ENCODE measurements at regions not wholly inside any gene's neighbourhood (a gene's known extent, or its start where the extent isn't known, plus 50 kb on each side); places are given as distances from the start of the nearest gene placed in this dataset.

DNA sequence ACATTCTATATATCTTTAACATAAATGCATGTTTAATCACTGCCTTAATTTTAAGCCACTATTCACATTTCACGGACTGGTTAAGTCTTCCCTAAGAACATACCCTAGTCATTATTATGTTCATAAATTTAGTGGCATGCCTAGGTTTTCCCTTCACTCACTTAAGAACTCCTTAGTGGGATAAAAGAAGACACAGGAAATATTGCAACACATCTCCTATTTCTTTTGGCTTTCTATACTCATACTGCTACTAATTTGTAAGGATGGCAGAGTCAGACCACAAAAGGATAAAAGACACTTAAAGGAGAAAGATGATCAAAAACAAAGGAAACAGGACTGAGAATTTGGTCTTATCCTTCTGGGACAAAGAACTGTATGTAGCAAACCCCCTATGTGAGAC is 951.4 kb downstream of the SORCS3 start:
- TF ChIP-seq CTCF (IDR thresholded peaks at IDR 0.05): no peak
- intact Hi-C loops (cut with DNase I): no loop called here
- no peak for FAIRE-seq

DNA sequence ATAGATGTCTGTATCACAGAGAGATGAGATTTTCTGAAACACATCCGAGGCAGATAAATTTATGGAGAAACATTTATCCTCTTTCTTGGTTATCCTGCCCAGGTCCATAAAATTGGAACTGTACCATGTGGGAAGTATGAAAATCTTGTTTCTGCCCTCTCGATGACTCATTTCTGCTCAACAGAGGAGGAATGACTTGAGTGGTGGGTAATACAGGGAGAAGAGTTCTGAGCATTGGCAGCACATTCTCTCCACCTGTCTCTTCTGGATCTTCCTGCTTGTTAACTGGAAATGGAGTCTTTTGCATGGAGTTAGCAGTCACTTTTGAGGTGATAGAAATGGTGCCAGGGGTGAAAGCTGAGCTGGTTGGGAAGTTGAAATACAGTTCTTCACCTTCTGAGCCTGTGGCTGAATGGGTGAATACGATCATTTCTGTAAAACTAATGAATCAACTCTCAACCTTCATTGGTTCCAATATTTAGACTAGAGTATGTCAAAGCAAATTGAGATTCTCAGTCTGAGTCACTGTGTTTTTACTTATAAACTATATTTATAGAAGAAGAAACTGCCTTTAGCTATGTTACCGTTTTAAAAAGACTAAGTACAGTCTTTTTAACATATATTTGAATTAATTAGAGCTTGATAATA is 945.5 kb downstream of the SORCS3 start:
- no peak for FAIRE-seq
- 86% methylated on average over 4 of the region's 4 CpGs for WGBS, 2 donors

More for the DNA sequence above, 951.4 kb downstream of the SORCS3 start:
- H3K9me3 ChIP-seq: no peaks in the 10 kb centered on the region
- WGBS, 2 donors: 93% methylated on average over 1 of the region's 1 CpG
- no peaks in the 10 kb centered on the region for H3K4me1 ChIP-seq
- no peaks in the 10 kb centered on the region for H3K36me3 ChIP-seq
- DNase-seq (no peak), ATAC-seq (no peak)
- H3K27me3 ChIP-seq: no peaks in the 10 kb centered on the region
- H3K27ac ChIP-seq: no peak overlapping the region
- no peak overlapping the region for H3K4me3 ChIP-seq

DNA sequence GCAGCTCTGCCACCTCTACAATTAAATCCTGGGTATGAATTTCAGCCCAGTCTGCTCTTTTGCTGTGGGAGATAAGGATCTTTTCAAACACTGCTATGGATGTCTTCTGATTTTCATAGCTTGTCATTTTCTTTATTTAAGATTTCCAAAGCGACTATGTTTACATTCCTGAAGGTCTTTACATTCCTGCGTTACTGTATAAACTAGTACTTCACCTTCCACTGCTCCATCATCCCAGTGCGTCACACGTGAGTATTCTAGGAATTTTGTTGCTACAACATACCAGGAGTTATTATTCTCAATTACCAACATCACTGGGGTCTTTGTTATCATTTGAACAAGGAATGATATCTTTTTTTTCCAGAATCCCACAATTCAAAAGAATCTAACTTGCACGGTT is 944.7 kb downstream of the SORCS3 start:
- H3K27me3 ChIP-seq: no peaks in the 10 kb centered on the region
- no peak overlapping the region for H3K27ac ChIP-seq
- no peak for FAIRE-seq
- H3K9me3 ChIP-seq: no peaks in the 10 kb centered on the region
- 62 to 65% methylated on average over 5 of the region's 5 CpGs for WGBS, 2 donors
- DNase-seq: no peak
- intact Hi-C loops (cut with DNase I): no loop called here
- no peaks in the 10 kb centered on the region for H3K4me1 ChIP-seq
- H3K4me3 ChIP-seq: no peak overlapping the region
- no peak for TF ChIP-seq CTCF (IDR thresholded peaks at IDR 0.05)
- ATAC-seq: no peak
- no peaks in the 10 kb centered on the region for H3K36me3 ChIP-seq

More for the DNA sequence above, 945.5 kb downstream of the SORCS3 start:
- Histone ChIP-seq H3K27ac (no peak overlapping the region), H3K9me3 (no peaks in the 10 kb centered on the region), H3K4me3 (no peak overlapping the region), H3K36me3 (no peaks in the 10 kb centered on the region), H3K27me3 (no peaks in the 10 kb centered on the region), H3K4me1 (no peaks in the 10 kb centered on the region)
- ATAC-seq (no peak), DNase-seq (no peak)
- intact Hi-C loops (cut with DNase I): no loop called here
- TF ChIP-seq CTCF (IDR thresholded peaks at IDR 0.05): no peak

GRCh38 chr10:105585171-105585570 is 944.1 kb downstream of the SORCS3 start:
- Histone ChIP-seq H3K36me3 (no peaks in the 10 kb centered on the region), H3K4me3 (no peak overlapping the region), H3K4me1 (no peaks in the 10 kb centered on the region), H3K27me3 (no peaks in the 10 kb centered on the region), H3K9me3 (no peaks in the 10 kb centered on the region), H3K27ac (no peak overlapping the region)
- no peak for TF ChIP-seq CTCF (IDR thresholded peaks at IDR 0.05)
- DNase-seq (no peak), FAIRE-seq (no peak), ATAC-seq (no peak)
- intact Hi-C loops (cut with DNase I): no loop called here

DNA sequence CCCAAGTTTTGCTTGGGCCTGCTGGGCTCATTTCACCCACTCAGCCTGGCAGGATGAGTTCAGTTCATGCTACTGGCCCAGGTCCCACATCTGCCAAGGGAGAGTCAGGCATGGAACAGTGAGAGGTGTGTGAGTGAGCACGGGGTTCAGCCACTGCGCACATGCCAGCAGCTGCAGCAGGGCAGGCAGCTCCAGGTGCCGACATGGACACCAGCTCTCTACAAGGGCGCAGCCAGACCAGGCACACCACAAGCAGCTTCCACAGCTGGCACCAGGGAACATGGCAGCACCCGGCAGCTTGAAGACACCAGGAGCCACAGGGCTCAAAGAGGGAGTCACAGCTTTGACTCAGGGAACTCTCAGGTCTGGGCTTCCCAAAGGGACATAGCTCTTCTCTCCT is 938.0 kb downstream of the SORCS3 start:
- Histone ChIP-seq H3K27me3 (no peaks in the 10 kb centered on the region), H3K27ac (no peak overlapping the region), H3K4me1 (no peaks in the 10 kb centered on the region), H3K4me3 (no peak overlapping the region), H3K36me3 (no peaks in the 10 kb centered on the region), H3K9me3 (no peaks in the 10 kb centered on the region)
- FAIRE-seq (no peak), DNase-seq (peak in 2 of 6 donors; percentile 41 to 42), ATAC-seq (no peak)
- intact Hi-C loops (cut with DNase I): no loop called here
- WGBS, 2 donors: 91 to 93% methylated on average over 5 of the region's 5 CpGs
- no peak for TF ChIP-seq CTCF (IDR thresholded peaks at IDR 0.05)
